ENCODE measurements at regions not wholly inside any gene's neighbourhood (a gene's known extent, or its start where the extent isn't known, plus 50 kb on each side); places are given as distances from the start of the nearest gene placed in this dataset.

- H3K4me3 ChIP-seq (ENCODE audit: low read length in 2 of 2), result no peak overlapping the region
- DNase-seq (no peak), ATAC-seq (ENCODE audit: low FRiP score) (no peak)
- WGBS, 2 donors, result 85 to 86% methylated on average over 3 of the region's 3 CpGs
- peaks cover 1% of the 10 kb centered on the region for H3K9me3 ChIP-seq (ENCODE audit: control insufficient read depth, low read length)
- H3K4me1 ChIP-seq (ENCODE audit: control insufficient read depth in 1 of 2, insufficient read depth in 2 of 2, low read length in 2 of 2), result no peaks in the 10 kb centered on the region
- H3K27me3 ChIP-seq (ENCODE audit: control insufficient read depth in 1 of 2, insufficient read depth in 2 of 2, low read length in 1 of 2), result no peaks in the 10 kb centered on the region
- no peaks in the 10 kb centered on the region for H3K36me3 ChIP-seq (ENCODE audit: control insufficient read depth in 1 of 2, insufficient read depth in 2 of 2, low read length in 1 of 2)
- intact Hi-C loops (cut with DNase I), result no loop called here
- H3K27ac ChIP-seq (ENCODE audit: low read depth in 1 of 2, low read length in 2 of 2), result no peak overlapping the region
Observed at GRCh38 chr10:62894156-62894555, 78.0 kb upstream of the EGR2 start.

- ATAC-seq (ENCODE audit: low FRiP score) (no peak), DNase-seq (no peak)
- no peak overlapping the region for H3K4me3 ChIP-seq (ENCODE audit: low read length in 2 of 2)
- no peaks in the 10 kb centered on the region for H3K36me3 ChIP-seq (ENCODE audit: control insufficient read depth in 1 of 2, insufficient read depth in 2 of 2, low read length in 1 of 2)
- H3K27ac ChIP-seq (ENCODE audit: low read depth in 1 of 2, low read length in 2 of 2), result no peak overlapping the region
- peaks cover 1% of the 10 kb centered on the region for H3K9me3 ChIP-seq (ENCODE audit: control insufficient read depth, low read length)
- H3K27me3 ChIP-seq (ENCODE audit: control insufficient read depth in 1 of 2, insufficient read depth in 2 of 2, low read length in 1 of 2), result no peaks in the 10 kb centered on the region
- 91 to 93% methylated on average over 1 of the region's 1 CpG for WGBS, 2 donors
- intact Hi-C loops (cut with DNase I), result no loop called here
- no peaks in the 10 kb centered on the region for H3K4me1 ChIP-seq (ENCODE audit: control insufficient read depth in 1 of 2, insufficient read depth in 2 of 2, low read length in 2 of 2)
Observed at GRCh38 chr10:62893036-62893435, 76.9 kb upstream of the EGR2 start.

GRCh38 chr10:62890395-62890794 is 74.2 kb upstream of the EGR2 start:
- ATAC-seq (ENCODE audit: low FRiP score) (no peak), DNase-seq (no peak)
- Histone ChIP-seq H3K4me3 (ENCODE audit: low read length in 2 of 2) (no peak overlapping the region), H3K36me3 (ENCODE audit: control insufficient read depth in 1 of 2, insufficient read depth in 2 of 2, low read length in 1 of 2) (no peaks in the 10 kb centered on the region), H3K9me3 (ENCODE audit: control insufficient read depth, low read length) (peaks cover 3% of the 10 kb centered on the region), H3K27ac (ENCODE audit: low read depth in 1 of 2, low read length in 2 of 2) (no peak overlapping the region), H3K27me3 (ENCODE audit: control insufficient read depth in 1 of 2, insufficient read depth in 2 of 2, low read length in 1 of 2) (no peaks in the 10 kb centered on the region), H3K4me1 (ENCODE audit: control insufficient read depth in 1 of 2, insufficient read depth in 2 of 2, low read length in 2 of 2) (no peaks in the 10 kb centered on the region)
- intact Hi-C loops (cut with DNase I), result no loop called here
- 68 to 82% methylated on average over 2 of the region's 2 CpGs for WGBS, 2 donors

GRCh38 chr10:62887642-62888041 is 71.5 kb upstream of the EGR2 start:
- Histone ChIP-seq H3K27ac (ENCODE audit: low read depth in 1 of 2, low read length in 2 of 2) (no peak overlapping the region), H3K36me3 (ENCODE audit: control insufficient read depth in 1 of 2, insufficient read depth in 2 of 2, low read length in 1 of 2) (no peaks in the 10 kb centered on the region), H3K27me3 (ENCODE audit: control insufficient read depth in 1 of 2, insufficient read depth in 2 of 2, low read length in 1 of 2) (no peaks in the 10 kb centered on the region), H3K4me1 (ENCODE audit: control insufficient read depth in 1 of 2, insufficient read depth in 2 of 2, low read length in 2 of 2) (no peaks in the 10 kb centered on the region), H3K9me3 (ENCODE audit: control insufficient read depth, low read length) (peaks cover 3% of the 10 kb centered on the region), H3K4me3 (ENCODE audit: low read length in 2 of 2) (no peak overlapping the region)
- DNase-seq, result no peak
- intact Hi-C loops (cut with DNase I), result no loop called here
- no peak for ATAC-seq (ENCODE audit: low FRiP score)
- 85% methylated on average over 2 of the region's 2 CpGs for WGBS, 2 donors

- peaks cover 3% of the 10 kb centered on the region for H3K9me3 ChIP-seq (ENCODE audit: control insufficient read depth, low read length)
- H3K4me3 ChIP-seq (ENCODE audit: low read length in 2 of 2), result no peak overlapping the region
- no peaks in the 10 kb centered on the region for H3K27me3 ChIP-seq (ENCODE audit: control insufficient read depth in 1 of 2, insufficient read depth in 2 of 2, low read length in 1 of 2)
- DNase-seq (no peak), ATAC-seq (ENCODE audit: low FRiP score) (no peak)
- H3K4me1 ChIP-seq (ENCODE audit: control insufficient read depth in 1 of 2, insufficient read depth in 2 of 2, low read length in 2 of 2), result no peaks in the 10 kb centered on the region
- H3K36me3 ChIP-seq (ENCODE audit: control insufficient read depth in 1 of 2, insufficient read depth in 2 of 2, low read length in 1 of 2), result no peaks in the 10 kb centered on the region
- WGBS, 2 donors, result 48 to 52% methylated on average over 7 of the region's 7 CpGs
- intact Hi-C loops (cut with DNase I), result no loop called here
- H3K27ac ChIP-seq (ENCODE audit: low read depth in 1 of 2, low read length in 2 of 2), result no peak overlapping the region
Observed at GRCh38 chr10:62885684-62886461, 69.7 kb upstream of the EGR2 start.

- no peaks in the 10 kb centered on the region for H3K4me1 ChIP-seq (ENCODE audit: control insufficient read depth in 1 of 2, insufficient read depth in 2 of 2, low read length in 2 of 2)
- no peaks in the 10 kb centered on the region for H3K36me3 ChIP-seq (ENCODE audit: control insufficient read depth in 1 of 2, insufficient read depth in 2 of 2, low read length in 1 of 2)
- H3K4me3 ChIP-seq (ENCODE audit: low read length in 2 of 2), result no peak overlapping the region
- intact Hi-C loops (cut with DNase I), result no loop called here
- DNase-seq (no peak), ATAC-seq (ENCODE audit: low FRiP score) (no peak)
- no peaks in the 10 kb centered on the region for H3K9me3 ChIP-seq (ENCODE audit: control insufficient read depth, low read length)
- H3K27ac ChIP-seq (ENCODE audit: low read depth in 1 of 2, low read length in 2 of 2), result no peak overlapping the region
- H3K27me3 ChIP-seq (ENCODE audit: control insufficient read depth in 1 of 2, insufficient read depth in 2 of 2, low read length in 1 of 2), result no peaks in the 10 kb centered on the region
- WGBS, 2 donors, result 73 to 75% methylated on average over 3 of the region's 3 CpGs
Observed at GRCh38 chr10:62880162-62880561, 64.0 kb upstream of the EGR2 start.

GRCh38 chr10:62873866-62874265 is 57.7 kb upstream of the EGR2 start:
- 86 to 89% methylated on average over 2 of the region's 2 CpGs for WGBS, 2 donors
- Histone ChIP-seq H3K36me3 (ENCODE audit: control insufficient read depth in 1 of 2, insufficient read depth in 2 of 2, low read length in 1 of 2) (no peaks in the 10 kb centered on the region), H3K27me3 (ENCODE audit: control insufficient read depth in 1 of 2, insufficient read depth in 2 of 2, low read length in 1 of 2) (no peaks in the 10 kb centered on the region), H3K4me1 (ENCODE audit: control insufficient read depth in 1 of 2, insufficient read depth in 2 of 2, low read length in 2 of 2) (no peaks in the 10 kb centered on the region), H3K9me3 (ENCODE audit: control insufficient read depth, low read length) (no peaks in the 10 kb centered on the region), H3K4me3 (ENCODE audit: low read length in 2 of 2) (no peak overlapping the region), H3K27ac (ENCODE audit: low read depth in 1 of 2, low read length in 2 of 2) (no peak overlapping the region)
- no peak for DNase-seq
- ATAC-seq (ENCODE audit: low FRiP score), result no peak
- intact Hi-C loops (cut with DNase I), result no loop called here

GRCh38 chr10:62870866-62871265 is 54.7 kb upstream of the EGR2 start:
- no peaks in the 10 kb centered on the region for H3K27me3 ChIP-seq (ENCODE audit: control insufficient read depth in 1 of 2, insufficient read depth in 2 of 2, low read length in 1 of 2)

GRCh38 chr10:62869958-62870357 is 53.8 kb upstream of the EGR2 start:
- Histone ChIP-seq H3K27ac (ENCODE audit: low read depth in 1 of 2, low read length in 2 of 2) (no peak overlapping the region), H3K27me3 (ENCODE audit: control insufficient read depth in 1 of 2, insufficient read depth in 2 of 2, low read length in 1 of 2) (no peaks in the 10 kb centered on the region), H3K36me3 (ENCODE audit: control insufficient read depth in 1 of 2, insufficient read depth in 2 of 2, low read length in 1 of 2) (no peaks in the 10 kb centered on the region), H3K4me1 (ENCODE audit: control insufficient read depth in 1 of 2, insufficient read depth in 2 of 2, low read length in 2 of 2) (no peaks in the 10 kb centered on the region), H3K9me3 (ENCODE audit: control insufficient read depth, low read length) (no peaks in the 10 kb centered on the region), H3K4me3 (ENCODE audit: low read length in 2 of 2) (no peak overlapping the region)
- no peak for ATAC-seq (ENCODE audit: low FRiP score)
- DNase-seq, result no peak
- intact Hi-C loops (cut with DNase I), result no loop called here
- 87 to 88% methylated on average over 3 of the region's 3 CpGs for WGBS, 2 donors

More at GRCh38 chr10:62870866-62871265, 54.7 kb upstream of the EGR2 start:
- no peaks in the 10 kb centered on the region for H3K9me3 ChIP-seq (ENCODE audit: control insufficient read depth, low read length)
- no peak for DNase-seq
- intact Hi-C loops (cut with DNase I), result no loop called here
- H3K4me1 ChIP-seq (ENCODE audit: control insufficient read depth in 1 of 2, insufficient read depth in 2 of 2, low read length in 2 of 2), result no peaks in the 10 kb centered on the region
- no peak for ATAC-seq (ENCODE audit: low FRiP score)
- H3K4me3 ChIP-seq (ENCODE audit: low read length in 2 of 2), result no peak overlapping the region
- 78 to 87% methylated on average over 7 of the region's 7 CpGs for WGBS, 2 donors
- H3K36me3 ChIP-seq (ENCODE audit: control insufficient read depth in 1 of 2, insufficient read depth in 2 of 2, low read length in 1 of 2), result no peaks in the 10 kb centered on the region
- H3K27ac ChIP-seq (ENCODE audit: low read depth in 1 of 2, low read length in 2 of 2), result no peak overlapping the region

Measured in aorta (tissue), 5 donors.